Activated CD8-positive, alpha-beta T cell treated with anti-CD3 and anti-CD28 coated beads for 36 hours (primary cell): ENCODE measurements at regions not wholly inside any gene's neighbourhood (a gene's known extent, or its start where the extent isn't known, plus 50 kb on each side); places are given as distances from the start of the nearest gene placed in this dataset.
"Not testable (repeated sequence)": the region's sequence is repeated elsewhere in the genome, so short reads cannot be mapped to it uniquely, and the experiment has no call there.

Source experiments
- ATAC-seq: fragments of 200-7000 bp; cut with Tn5 transposase; one replicate; pipeline ENCODE4 v1.10.0; 2021; ENCODE audit warnings: mild to moderate bottlenecking, moderate library complexity
- CTCF ChIA-PET: fragments of 350-600 bp; sonication (Branson Sonifier 250); formaldehyde crosslinking; loops from one replicate; lab custom pipeline; 2021; ENCODE audit warnings: antibody characterized with exemption; lab: Charles Lee
- POLR2A ChIA-PET: fragments of 350-600 bp; sonication (Branson Sonifier 250); formaldehyde crosslinking; loops from one replicate; lab custom pipeline; 2021; ENCODE audit warnings: antibody characterized with exemption; lab: Charles Lee
- DNase-seq: peaks from one replicate; pipeline ENCODE4 v3.0.0-alpha.2; 2020
- H3K27ac Mint-ChIP-seq: one replicate; pipeline ENCODE4 v1.8.0; 2021; ENCODE audit warnings: mild to moderate bottlenecking, mixed read lengths
- H3K27me3 Mint-ChIP-seq: one replicate; pipeline ENCODE4 v1.8.0; 2021; ENCODE audit warnings: mixed read lengths
- H3K36me3 Mint-ChIP-seq: one replicate; pipeline ENCODE4 v1.8.0; 2021; ENCODE audit warnings: low read depth, mixed read lengths
- H3K4me1 Mint-ChIP-seq: one replicate; pipeline ENCODE4 v1.8.0; 2021; ENCODE audit warnings: low read depth, mixed read lengths
- H3K4me3 Mint-ChIP-seq: one replicate; pipeline ENCODE4 v1.8.0; 2021; ENCODE audit warnings: mild to moderate bottlenecking, moderate library complexity, mixed read lengths
- H3K9me3 Mint-ChIP-seq: one replicate; pipeline ENCODE4 v1.8.0; 2021; ENCODE audit warnings: mixed read lengths
- intact Hi-C: fragments of 100-400 bp; cut with micrococcal nuclease; formaldehyde crosslinking; loops from one replicate; pipeline ENCODE4 v1.10.0; 2022
- TF ChIP-seq, protein P1 (sequence below): fragments of 200-600 bp; IDR thresholded peaks from one replicate; pipeline ENCODE4 v1.8.0; 2022; ENCODE audit warnings: antibody characterized with exemption, mild to moderate bottlenecking

DNA sequence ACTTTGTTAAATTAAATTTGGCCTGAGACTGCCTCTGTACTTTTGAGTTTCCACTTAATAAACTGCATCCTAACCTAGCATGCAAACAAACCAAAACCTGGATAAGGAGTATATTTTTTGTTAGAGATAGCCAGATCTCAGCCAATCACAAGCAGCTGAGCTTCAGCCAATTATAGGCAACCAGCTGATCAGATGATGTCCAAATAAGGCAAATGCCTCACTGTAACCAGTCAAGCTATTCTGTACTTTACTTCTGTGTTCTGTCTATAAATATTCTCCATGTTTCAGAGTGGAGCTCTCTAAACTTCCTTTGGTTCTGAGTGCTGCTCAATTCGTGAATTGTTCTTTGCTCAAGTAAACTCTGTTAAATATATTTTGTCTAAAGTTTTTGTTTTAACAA is 194.6 kb upstream of the RGS17 start:
- ChIA-PET CTCF (no interaction called here), POLR2A (no interaction called here)
- Mint-ChIP-seq H3K9me3 (no peaks in the 10 kb centered on the region), H3K4me1 (no peaks in the 10 kb centered on the region), H3K27ac (no peak overlapping the region), H3K27me3 (no peaks in the 10 kb centered on the region), H3K4me3 (no peak overlapping the region), H3K36me3 (no peaks in the 10 kb centered on the region)
- TF ChIP-seq, protein P1, sequence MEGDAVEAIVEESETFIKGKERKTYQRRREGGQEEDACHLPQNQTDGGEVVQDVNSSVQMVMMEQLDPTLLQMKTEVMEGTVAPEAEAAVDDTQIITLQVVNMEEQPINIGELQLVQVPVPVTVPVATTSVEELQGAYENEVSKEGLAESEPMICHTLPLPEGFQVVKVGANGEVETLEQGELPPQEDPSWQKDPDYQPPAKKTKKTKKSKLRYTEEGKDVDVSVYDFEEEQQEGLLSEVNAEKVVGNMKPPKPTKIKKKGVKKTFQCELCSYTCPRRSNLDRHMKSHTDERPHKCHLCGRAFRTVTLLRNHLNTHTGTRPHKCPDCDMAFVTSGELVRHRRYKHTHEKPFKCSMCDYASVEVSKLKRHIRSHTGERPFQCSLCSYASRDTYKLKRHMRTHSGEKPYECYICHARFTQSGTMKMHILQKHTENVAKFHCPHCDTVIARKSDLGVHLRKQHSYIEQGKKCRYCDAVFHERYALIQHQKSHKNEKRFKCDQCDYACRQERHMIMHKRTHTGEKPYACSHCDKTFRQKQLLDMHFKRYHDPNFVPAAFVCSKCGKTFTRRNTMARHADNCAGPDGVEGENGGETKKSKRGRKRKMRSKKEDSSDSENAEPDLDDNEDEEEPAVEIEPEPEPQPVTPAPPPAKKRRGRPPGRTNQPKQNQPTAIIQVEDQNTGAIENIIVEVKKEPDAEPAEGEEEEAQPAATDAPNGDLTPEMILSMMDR = no peak
- ATAC-seq (no peak), DNase-seq (no peak)
- intact Hi-C loops = no loop called here

DNA sequence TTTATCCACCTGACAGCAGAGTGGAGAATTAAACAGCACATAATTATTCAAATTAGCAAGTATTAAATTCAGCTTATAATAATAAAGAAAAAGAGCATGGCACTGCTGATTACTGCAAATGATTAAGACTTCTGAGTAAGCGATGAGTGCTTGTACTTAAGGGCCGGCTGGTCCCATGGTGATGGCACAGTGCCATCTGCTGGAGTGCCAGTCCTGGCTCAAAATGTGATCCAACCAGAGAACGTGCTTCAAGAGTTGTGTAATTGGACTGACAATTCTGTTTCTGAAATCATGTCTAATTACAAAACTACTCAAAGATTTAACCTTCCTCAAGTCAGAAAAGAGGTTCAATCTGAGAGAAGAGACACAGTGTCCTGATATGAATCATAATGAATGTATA is 181.6 kb upstream of the RGS17 start:
- Mint-ChIP-seq H3K27ac (no peak overlapping the region), H3K27me3 (no peaks in the 10 kb centered on the region), H3K36me3 (no peaks in the 10 kb centered on the region), H3K4me3 (no peak overlapping the region), H3K4me1 (no peaks in the 10 kb centered on the region), H3K9me3 (no peaks in the 10 kb centered on the region)
- ATAC-seq (no peak), DNase-seq (peak; percentile 53)
- intact Hi-C loops = loop anchor here (5.0 kb wide), 1 partner anchor 280 kb away; no protein-coding TSS in a partner anchor
- ChIA-PET POLR2A (no interaction called here), CTCF (interaction anchor here (0.9 to 3.1 kb wide), 3 partner anchors 16 to 279 kb away, joined by 3 to 9 read pairs (median 4); no protein-coding TSS in a partner anchor)
- TF ChIP-seq, protein P1 = peak; percentile 36

DNA sequence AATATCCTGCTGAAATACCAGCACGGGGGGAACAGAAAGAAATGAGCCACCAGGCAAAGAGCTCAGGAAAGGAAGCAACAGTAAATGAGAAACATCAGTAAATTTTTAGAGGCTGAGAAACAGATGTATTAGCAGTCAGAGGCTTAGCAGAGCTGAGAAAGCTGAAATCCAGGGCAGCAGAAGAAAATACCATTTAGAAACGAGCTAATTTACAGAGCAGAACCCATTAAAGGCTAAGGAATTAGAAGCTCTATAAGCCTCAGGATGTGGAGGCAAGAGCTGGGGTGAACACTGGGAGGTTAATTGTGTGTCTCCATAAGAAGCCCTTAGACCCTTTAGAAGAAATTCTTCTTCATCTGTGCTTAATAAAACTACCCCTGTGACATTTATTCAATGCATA is 178.6 kb upstream of the RGS17 start:
- TF ChIP-seq, protein P1 = no peak
- ChIA-PET CTCF (no interaction called here), POLR2A (no interaction called here)
- intact Hi-C loops = loop anchor here (5.0 kb wide), 1 partner anchor 277 kb away; no protein-coding TSS in a partner anchor
- H3K27ac Mint-ChIP-seq = no peak overlapping the region
- no peak overlapping the region for H3K4me3 Mint-ChIP-seq
- no peaks in the 10 kb centered on the region for H3K36me3 Mint-ChIP-seq
- no peaks in the 10 kb centered on the region for H3K27me3 Mint-ChIP-seq
- DNase-seq (no peak), ATAC-seq (no peak)
- H3K4me1 Mint-ChIP-seq = no peaks in the 10 kb centered on the region
- H3K9me3 Mint-ChIP-seq = no peaks in the 10 kb centered on the region

DNA sequence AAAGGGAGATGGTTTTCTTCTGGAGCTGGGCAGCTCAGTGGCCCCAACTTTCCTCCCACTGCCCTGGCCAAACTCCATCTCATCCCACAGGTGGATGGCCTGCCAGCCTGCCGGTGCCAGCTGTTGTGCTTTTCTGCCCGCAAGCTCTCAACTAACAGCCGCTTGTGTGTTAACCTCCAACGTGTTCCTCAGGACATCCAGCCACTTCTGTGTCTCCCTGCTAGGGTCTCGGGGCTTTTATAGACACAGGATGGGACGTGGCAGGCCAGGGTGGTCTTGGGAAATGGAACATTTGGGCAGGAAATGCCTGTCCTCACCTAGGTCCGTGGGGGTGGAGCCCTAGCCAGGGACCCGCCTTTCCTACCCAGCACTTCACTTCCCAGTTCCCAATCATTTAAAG is 171.1 kb upstream of the RGS17 start:
- TF ChIP-seq, protein P1 = no peak
- intact Hi-C loops = no loop called here
- Mint-ChIP-seq H3K9me3 (no peaks in the 10 kb centered on the region), H3K27ac (no peak overlapping the region), H3K36me3 (no peaks in the 10 kb centered on the region), H3K4me3 (no peak overlapping the region), H3K4me1 (no peaks in the 10 kb centered on the region), H3K27me3 (no peaks in the 10 kb centered on the region)
- CTCF ChIA-PET = no interaction called here
- DNase-seq = no peak
- POLR2A ChIA-PET = no interaction called here
- no peak for ATAC-seq

DNA sequence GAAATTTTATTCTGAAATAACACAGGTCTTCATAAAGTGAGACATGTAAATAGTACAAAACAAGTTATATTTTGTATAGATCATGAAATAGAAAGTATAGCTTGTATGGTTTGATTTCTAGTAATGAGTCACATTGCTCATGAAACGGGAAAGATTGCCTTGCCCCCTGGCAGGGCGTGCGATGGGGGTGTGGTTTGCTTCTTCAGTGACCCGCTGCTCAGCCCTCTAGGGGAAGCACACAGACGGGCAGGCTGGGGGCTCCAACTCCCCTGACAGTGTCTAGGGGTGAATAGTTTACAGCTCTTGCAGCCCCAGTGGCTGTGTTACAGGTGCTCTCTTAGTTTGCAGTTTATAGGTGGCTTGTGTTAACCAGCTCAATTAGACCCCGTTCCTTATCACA is 170.5 kb upstream of the RGS17 start:
- no peaks in the 10 kb centered on the region for H3K9me3 Mint-ChIP-seq
- no peaks in the 10 kb centered on the region for H3K4me1 Mint-ChIP-seq
- H3K27me3 Mint-ChIP-seq = no peaks in the 10 kb centered on the region
- DNase-seq (no peak), ATAC-seq (no peak)
- intact Hi-C loops = no loop called here
- no peak overlapping the region for H3K4me3 Mint-ChIP-seq
- ChIA-PET POLR2A (no interaction called here), CTCF (no interaction called here)
- TF ChIP-seq, protein P1 = no peak
- no peak overlapping the region for H3K27ac Mint-ChIP-seq
- H3K36me3 Mint-ChIP-seq = no peaks in the 10 kb centered on the region

DNA sequence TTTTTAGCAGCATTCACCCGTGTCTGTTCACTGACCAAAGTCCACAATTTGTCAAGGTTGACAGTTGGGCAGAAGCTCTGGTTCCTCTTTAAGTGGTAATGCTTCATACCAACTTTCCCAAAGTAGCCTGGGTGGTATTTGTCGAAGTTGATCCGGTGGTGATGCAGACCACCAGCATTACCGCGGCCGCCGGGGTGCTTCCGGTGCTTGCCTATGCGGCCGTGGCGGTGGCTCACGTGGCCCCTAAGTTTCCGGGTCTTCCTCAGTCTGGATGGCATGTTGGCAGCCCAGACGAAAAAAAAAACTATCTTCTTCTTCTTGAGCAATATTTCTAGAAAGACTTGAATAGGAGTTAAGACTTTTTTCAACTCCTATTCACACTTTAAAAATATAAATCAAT is 151.4 kb upstream of the RGS17 start:
- intact Hi-C loops, H3K27me3 Mint-ChIP-seq, CTCF ChIA-PET, POLR2A ChIA-PET, H3K4me1 Mint-ChIP-seq, H3K36me3 Mint-ChIP-seq, H3K27ac Mint-ChIP-seq, ATAC-seq, H3K4me3 Mint-ChIP-seq, H3K9me3 Mint-ChIP-seq, DNase-seq: not testable (repeated sequence)
